ENCODE measurements at regions not wholly inside any gene's neighbourhood (a gene's known extent, or its start where the extent isn't known, plus 50 kb on each side); places are given as distances from the start of the nearest gene placed in this dataset.

DNA sequence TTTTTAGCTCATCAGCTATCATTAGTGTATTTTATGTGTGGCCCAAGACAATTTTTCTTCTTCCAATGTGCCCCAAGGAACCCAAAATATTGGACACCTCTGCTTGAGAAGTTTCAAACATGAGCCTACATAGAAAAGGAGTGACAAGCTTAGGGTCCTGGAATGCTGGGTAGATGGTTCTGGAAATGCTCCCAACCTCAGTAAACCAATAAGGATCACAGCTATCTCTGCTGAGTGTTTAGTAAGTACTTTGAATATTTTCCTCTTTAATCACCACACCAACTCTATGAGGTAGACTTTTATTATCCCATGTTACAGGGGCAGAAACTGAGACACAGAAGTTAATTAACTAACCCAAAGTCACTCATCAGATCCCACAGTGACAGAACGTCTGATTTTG lies 164.9 kb upstream of the KLF3 start:
- Histone ChIP-seq H3K14ac (replicated peaks; ENCODE audit: low read depth, low read length) (no peak overlapping the region), H3K23ac (ENCODE audit: low read depth, low read length) (no peak overlapping the region), H2BK15ac (ENCODE audit: low read depth, low read length) (no peak overlapping the region), H3K56ac (ENCODE audit: extremely low read depth, insufficient read depth, low read length) (no peak overlapping the region), H3K9me3 (ENCODE audit: control insufficient read depth, insufficient read depth, low read length) (no peaks in the 10 kb centered on the region), H3K4ac (ENCODE audit: low read depth, low read length) (no peak overlapping the region), H3K79me1 (ENCODE audit: low read depth in 1 of 2, low read length in 2 of 2) (no peaks in the 10 kb centered on the region), H4K5ac (ENCODE audit: low read depth, low read length) (no peak overlapping the region), H3K27me3 (ENCODE audit: control insufficient read depth, insufficient read depth, low read length) (peaks cover 4% of the 10 kb centered on the region; the same call in 1 of the 2 replicates), H2AK9ac (replicated peaks; ENCODE audit: low read depth, low read length, poor library complexity) (no peak overlapping the region), H3K27ac (ENCODE audit: insufficient read depth, low read length) (no peak overlapping the region), H3K36me3 (ENCODE audit: control insufficient read depth, insufficient read depth, low read length) (no peaks in the 10 kb centered on the region), H2BK5ac (ENCODE audit: low read depth, low read length, poor library complexity, severe bottlenecking) (no peak overlapping the region), H2BK120ac (ENCODE audit: low read depth, low read length) (no peak overlapping the region), H3K9me1 (ENCODE audit: insufficient read depth, low read length) (no peaks in the 10 kb centered on the region), H3K4me3 (ENCODE audit: insufficient read depth, low read depth, low read length) (no peak overlapping the region), H3K18ac (ENCODE audit: low read depth, low read length) (no peak overlapping the region), H4K20me1 (ENCODE audit: insufficient read depth, low read length) (no peaks in the 10 kb centered on the region), H2BK20ac (ENCODE audit: low read depth, low read length) (no peak overlapping the region), H3K4me1 (ENCODE audit: control insufficient read depth, insufficient read depth, low read length) (no peaks in the 10 kb centered on the region), H4K8ac (ENCODE audit: low read depth in 2 of 2, low read length in 2 of 2) (no peak overlapping the region), H2AFZ (replicated peaks; ENCODE audit: low read length, poor library complexity) (no peak overlapping the region), H2AK5ac (ENCODE audit: low read depth, low read length) (no peak overlapping the region), H4K91ac (ENCODE audit: insufficient read depth, low read depth, low read length) (no peak overlapping the region), H3K9ac (ENCODE audit: low read depth, low read length) (no peak overlapping the region), H3K4me2 (ENCODE audit: low read depth, low read length) (no peak overlapping the region)
- ChIA-PET CTCF (interaction anchor here (0.9 kb wide), 1 partner anchor 385 kb away, joined by 5 read pairs; no protein-coding TSS in a partner anchor), POLR2A (ENCODE audit: unreplicated experiment) (no interaction called here)
- intact Hi-C loops (cut with micrococcal nuclease) (no loop called here), in situ Hi-C loops (cut with MboI; ENCODE audit: low sequenced_read_pairs) (loop anchor here (25.0 kb wide), 1 partner anchor 112 kb away; no protein-coding TSS in a partner anchor), dilution Hi-C loops (cut with HindIII; ENCODE audit: low sequenced_read_pairs, unreplicated experiment) (no loop called here)
- TF ChIP-seq SMC3 (IDR thresholded peaks at IDR 0.05; ENCODE audit: low read depth, low read length) (no peak), NFE2L2 (IDR thresholded peaks at IDR 0.05; ENCODE audit: low read depth, low read length) (no peak), MAFK (IDR thresholded peaks at IDR 0.05; ENCODE audit: low read depth, low read length) (no peak), POLR2A (IDR thresholded peaks at IDR 0.05; ENCODE audit: low read depth, low read length) (no peak), FOS (IDR thresholded peaks at IDR 0.05; ENCODE audit: low read depth, low read length) (no peak), BHLHE40 (IDR thresholded peaks at IDR 0.05; ENCODE audit: low read depth, low read length) (no peak), RAD21 (IDR thresholded peaks at IDR 0.05; ENCODE audit: low read length) (no peak), MAZ (IDR thresholded peaks at IDR 0.05; ENCODE audit: borderline replicate concordance, low read depth, low read length) (no peak), CHD1 (IDR thresholded peaks at IDR 0.05; ENCODE audit: low read depth, low read length) (no peak), CEBPB (IDR thresholded peaks at IDR 0.05; ENCODE audit: low read depth, low read length) (no peak), RCOR1 (IDR thresholded peaks at IDR 0.05; ENCODE audit: insufficient replicate concordance, low read length) (no peak), MXI1 (IDR thresholded peaks at IDR 0.05; ENCODE audit: borderline replicate concordance, low read depth, low read length) (no peak), RFX5 (IDR thresholded peaks at IDR 0.05; ENCODE audit: low read depth, low read length) (no peak)
- TF ChIP-seq, protein P1, sequence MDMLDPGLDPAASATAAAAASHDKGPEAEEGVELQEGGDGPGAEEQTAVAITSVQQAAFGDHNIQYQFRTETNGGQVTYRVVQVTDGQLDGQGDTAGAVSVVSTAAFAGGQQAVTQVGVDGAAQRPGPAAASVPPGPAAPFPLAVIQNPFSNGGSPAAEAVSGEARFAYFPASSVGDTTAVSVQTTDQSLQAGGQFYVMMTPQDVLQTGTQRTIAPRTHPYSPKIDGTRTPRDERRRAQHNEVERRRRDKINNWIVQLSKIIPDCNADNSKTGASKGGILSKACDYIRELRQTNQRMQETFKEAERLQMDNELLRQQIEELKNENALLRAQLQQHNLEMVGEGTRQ (IDR thresholded peaks at IDR 0.05; ENCODE audit: low read depth, low read length): no peak
- TF ChIP-seq, protein P2, sequence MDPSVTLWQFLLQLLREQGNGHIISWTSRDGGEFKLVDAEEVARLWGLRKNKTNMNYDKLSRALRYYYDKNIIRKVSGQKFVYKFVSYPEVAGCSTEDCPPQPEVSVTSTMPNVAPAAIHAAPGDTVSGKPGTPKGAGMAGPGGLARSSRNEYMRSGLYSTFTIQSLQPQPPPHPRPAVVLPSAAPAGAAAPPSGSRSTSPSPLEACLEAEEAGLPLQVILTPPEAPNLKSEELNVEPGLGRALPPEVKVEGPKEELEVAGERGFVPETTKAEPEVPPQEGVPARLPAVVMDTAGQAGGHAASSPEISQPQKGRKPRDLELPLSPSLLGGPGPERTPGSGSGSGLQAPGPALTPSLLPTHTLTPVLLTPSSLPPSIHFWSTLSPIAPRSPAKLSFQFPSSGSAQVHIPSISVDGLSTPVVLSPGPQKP (IDR thresholded peaks at IDR 0.05; ENCODE audit: borderline replicate concordance, low read depth, low read length): no peak
- TF ChIP-seq, protein P3, sequence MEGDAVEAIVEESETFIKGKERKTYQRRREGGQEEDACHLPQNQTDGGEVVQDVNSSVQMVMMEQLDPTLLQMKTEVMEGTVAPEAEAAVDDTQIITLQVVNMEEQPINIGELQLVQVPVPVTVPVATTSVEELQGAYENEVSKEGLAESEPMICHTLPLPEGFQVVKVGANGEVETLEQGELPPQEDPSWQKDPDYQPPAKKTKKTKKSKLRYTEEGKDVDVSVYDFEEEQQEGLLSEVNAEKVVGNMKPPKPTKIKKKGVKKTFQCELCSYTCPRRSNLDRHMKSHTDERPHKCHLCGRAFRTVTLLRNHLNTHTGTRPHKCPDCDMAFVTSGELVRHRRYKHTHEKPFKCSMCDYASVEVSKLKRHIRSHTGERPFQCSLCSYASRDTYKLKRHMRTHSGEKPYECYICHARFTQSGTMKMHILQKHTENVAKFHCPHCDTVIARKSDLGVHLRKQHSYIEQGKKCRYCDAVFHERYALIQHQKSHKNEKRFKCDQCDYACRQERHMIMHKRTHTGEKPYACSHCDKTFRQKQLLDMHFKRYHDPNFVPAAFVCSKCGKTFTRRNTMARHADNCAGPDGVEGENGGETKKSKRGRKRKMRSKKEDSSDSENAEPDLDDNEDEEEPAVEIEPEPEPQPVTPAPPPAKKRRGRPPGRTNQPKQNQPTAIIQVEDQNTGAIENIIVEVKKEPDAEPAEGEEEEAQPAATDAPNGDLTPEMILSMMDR (conservative IDR thresholded peaks at IDR 0.05; ENCODE audit: low read depth, low read length): no peak
- BruUV-seq (replicated peaks): no TSS peak
- DNase-seq (no peak), ATAC-seq (ENCODE audit: low read depth) (no peak)
- no CpG with 5 or more reads among the region's 1 CpG for WGBS, 2 experiments (ENCODE audit: extremely low coverage in 2 of 2, insufficient read length in 1 of 2)

Data from IMR-90 (cell line).